HG02642 (cell line): ENCODE measurements at regions not wholly inside any gene's neighbourhood (a gene's known extent, or its start where the extent isn't known, plus 50 kb on each side); places are given as distances from the start of the nearest gene placed in this dataset.
"Not testable (repeated sequence)": the region's sequence is repeated elsewhere in the genome, so short reads cannot be mapped to it uniquely, and the experiment has no call there.

ENCODE experiments used
- ATAC-seq: cut with Tn5 transposase; IDR thresholded peaks from one replicate; pipeline ENCODE4 v1.9.1; 2021; ENCODE audit warnings: mild to moderate bottlenecking; ENCODE audit not compliant: unreplicated experiment, poor library complexity

GRCh38 chr19:30692879-30693503, 320.8 kb downstream of the ZNF536 start:
- ATAC-seq = no peak

DNA sequence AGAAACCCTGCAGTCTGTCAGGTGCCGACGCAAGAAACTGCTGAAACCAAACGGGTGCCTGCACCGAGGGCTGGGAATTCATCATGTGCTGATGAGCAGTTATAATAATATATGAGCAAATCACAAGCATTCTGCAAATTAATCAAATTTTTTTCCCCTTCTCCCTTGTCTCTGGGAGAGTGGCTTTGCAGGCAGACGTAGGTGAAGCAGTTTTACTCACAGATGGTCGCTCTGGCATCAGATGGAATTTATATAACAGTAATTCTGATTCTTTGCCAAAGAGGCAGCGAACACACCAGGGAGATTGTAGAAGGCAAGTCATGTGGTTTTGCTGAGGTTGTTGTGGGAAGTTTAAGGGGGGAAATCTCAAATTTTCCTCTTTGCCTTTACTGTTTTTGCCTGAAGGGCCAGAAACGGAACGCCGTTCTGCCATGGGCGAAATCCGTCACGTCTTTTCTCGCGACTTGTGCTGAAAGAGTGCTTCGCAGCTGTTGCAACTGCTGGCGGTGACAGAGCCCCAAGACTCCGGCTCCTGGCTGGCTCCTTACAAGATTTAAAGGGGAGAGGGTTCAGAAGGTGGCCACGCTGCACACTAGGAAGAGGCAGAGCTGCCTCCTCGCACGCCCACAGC, 320.1 kb downstream of the ZNF536 start:
- ATAC-seq = no peak

DNA sequence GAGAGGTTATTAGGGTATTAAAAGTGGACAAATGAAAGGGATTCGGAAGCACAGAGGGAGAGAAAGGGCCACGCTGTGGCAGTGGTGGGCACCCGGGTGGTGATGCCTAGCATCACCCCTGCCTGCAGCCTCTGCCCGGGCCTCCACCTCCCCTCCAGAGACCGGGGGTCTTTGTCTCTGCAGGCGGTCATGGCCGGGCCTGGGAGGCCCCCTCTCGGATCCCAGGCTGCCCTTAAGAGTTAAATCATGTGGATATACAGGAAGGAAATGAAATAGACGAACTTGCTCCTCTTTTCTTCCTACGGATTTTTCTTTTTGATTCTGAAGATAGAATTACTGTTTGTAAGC, 319.6 kb downstream of the ZNF536 start:
- no peak for ATAC-seq

DNA sequence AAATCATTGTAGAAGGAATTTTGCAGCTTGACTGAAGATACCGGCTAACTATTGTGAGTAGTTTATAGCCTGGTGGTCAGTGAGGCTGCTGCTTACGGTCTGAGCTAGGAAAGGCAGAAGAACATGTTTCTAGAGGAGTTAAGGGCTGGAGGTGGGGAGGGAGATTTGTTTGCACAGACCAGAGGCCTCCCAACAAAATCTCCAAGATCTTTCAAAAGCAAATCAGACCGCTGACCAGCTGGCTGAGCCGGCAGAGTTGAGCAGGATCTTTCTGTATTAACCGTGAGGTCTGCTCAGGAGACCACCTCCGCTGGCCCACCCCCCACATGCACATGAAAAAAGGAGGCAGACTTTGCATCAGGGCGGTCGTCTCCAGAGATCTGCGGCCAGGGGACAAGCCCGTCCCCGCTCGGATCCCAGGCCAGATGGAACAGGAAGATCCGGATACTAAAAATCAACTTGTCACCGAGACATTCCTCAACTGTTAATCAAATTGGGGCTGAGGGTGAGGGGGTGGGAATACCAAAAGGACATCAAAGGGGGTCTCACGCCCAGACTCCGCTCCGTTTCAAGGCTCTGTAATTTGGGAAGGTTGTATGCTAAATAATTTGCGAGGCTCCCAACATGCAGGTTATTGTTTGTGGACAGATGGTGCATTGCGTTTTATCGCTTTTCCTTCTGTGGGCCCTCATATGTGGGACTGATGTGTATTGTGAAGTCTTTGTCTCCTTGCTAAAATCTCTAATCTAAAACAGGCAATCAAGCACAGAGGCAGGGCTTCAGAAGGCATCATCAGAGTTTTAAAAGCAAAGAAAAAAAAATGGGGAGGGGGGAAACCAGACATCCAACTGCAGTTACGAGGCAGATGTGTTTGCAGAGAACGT, 319.0 kb downstream of the ZNF536 start:
- no peak for ATAC-seq

DNA sequence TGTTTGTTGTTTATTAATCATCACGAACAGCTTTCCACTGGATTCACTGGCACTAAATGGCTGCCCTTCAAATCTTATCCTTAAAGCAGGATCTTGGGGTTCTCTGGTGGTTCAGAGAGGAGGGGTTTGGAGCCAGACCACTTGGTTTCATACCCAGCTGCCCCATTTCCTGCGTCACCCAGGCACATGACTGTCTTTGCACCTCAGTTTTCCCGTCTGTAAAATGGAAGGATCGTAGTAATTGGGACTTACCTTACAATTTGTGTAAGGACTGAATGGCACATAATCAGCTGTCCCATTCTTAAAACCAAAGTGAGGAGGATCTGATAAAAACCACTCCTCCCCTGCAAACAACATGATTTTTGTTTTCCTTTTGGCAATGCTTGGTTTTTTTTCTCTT, 318.3 kb downstream of the ZNF536 start:
- no peak for ATAC-seq

DNA sequence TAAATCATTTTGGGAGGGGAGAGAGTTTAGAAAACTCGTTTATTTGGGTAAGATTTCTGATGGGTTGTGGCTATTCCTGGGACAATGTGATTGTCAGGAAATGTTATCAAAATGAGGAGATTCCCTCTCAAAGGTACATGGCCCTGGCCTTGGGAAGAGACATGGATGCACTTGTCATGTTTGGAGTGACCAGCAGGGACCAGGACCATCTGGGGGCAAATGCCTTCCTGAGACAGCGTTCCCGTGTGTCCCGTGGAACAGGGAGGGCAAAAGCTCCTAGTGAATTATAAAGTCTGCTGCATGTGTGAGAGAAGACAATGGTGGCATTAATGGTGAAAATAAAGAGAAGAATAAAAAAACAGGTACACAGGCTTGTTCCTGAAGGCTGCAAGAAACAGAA, 317.3 kb downstream of the ZNF536 start:
- ATAC-seq = no peak

DNA sequence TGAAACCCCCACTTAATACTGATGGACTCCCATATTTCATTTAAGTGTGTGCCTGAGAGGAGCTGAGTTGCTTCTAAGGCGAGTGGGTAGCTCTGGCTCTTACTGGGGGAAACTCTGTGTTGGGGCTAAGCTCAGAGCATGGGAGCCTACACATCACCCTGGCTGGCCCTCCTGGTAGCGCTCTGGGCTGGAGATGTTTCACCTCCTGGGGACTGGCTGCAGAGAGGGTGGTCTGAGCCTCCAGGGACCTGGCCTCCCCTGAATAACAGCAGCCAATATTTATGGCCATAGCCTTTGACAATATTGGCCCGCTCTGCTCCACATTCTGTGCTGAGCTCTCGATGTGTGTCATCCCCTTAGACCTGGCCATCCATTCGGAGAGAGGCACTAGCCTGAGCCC, 316.5 kb downstream of the ZNF536 start:
- ATAC-seq = no peak

- no peak for ATAC-seq
Observed at GRCh38 chr19:30686826-30687566, 314.8 kb downstream of the ZNF536 start.

- no peak for ATAC-seq
Observed at GRCh38 chr19:30686176-30686820, 314.1 kb downstream of the ZNF536 start.

GRCh38 chr19:30685426-30686000, 313.3 kb downstream of the ZNF536 start:
- no peak for ATAC-seq

DNA sequence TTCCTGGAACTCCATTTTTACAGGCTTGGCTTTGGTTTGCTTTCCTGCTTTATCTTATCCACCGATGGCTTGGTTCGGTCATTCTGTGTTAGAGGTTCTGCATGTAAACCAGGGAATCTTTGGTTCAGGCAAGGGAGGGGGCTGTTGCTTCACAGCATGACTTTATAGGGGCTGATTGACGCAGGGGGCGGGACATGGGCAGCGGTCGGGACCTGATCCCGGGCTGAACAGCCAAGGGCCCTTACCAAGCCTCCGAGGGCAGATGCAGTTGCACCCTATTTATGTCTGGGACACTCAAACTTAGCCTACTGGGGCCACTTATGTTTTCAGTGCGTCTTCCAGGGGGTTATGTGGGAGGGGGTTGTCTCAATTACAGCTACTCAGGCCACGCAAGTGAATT, 312.4 kb downstream of the ZNF536 start:
- ATAC-seq = no peak

GRCh38 chr19:30682999-30683536, 310.9 kb downstream of the ZNF536 start:
- no peak for ATAC-seq

DNA sequence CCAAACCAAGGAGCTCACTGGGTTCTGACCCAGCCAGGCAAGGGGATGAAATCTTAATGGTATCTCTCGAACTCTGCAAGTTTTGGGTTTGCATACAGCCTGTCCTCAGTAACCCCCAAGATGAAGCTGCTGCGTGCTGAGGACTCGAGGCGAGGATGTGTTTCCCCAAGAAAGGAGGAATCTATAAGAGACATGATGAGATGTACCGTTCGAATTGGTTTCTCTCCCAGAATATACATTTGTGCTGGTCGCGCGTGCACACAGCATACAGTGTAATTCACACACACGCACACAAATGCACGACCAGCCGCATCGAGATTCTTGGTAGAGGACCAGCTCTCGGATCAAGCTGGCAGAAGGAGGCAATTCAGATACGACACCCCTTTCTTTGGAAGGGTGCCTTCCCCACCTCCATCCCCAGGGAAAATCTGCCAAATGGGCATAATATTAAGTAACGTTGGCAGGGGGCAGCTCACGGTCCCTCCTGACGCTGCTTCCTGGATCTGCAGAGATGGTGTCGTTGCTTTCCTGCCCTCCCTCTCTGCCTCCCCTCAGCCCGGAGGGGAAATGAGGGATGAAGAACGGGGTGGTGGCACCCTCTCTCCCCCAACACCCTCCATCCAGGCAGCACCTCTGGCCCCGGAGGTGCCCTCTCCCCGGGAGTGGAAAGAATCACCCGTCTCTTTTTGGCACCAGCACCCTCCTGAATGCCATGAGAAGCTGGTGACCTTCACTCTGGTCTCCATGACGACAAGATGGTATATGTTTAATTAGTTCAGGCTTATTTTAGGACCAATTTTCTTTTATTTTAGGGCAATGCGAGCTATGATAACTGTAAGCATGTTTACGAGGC, 310.2 kb downstream of the ZNF536 start:
- ATAC-seq = no peak

DNA sequence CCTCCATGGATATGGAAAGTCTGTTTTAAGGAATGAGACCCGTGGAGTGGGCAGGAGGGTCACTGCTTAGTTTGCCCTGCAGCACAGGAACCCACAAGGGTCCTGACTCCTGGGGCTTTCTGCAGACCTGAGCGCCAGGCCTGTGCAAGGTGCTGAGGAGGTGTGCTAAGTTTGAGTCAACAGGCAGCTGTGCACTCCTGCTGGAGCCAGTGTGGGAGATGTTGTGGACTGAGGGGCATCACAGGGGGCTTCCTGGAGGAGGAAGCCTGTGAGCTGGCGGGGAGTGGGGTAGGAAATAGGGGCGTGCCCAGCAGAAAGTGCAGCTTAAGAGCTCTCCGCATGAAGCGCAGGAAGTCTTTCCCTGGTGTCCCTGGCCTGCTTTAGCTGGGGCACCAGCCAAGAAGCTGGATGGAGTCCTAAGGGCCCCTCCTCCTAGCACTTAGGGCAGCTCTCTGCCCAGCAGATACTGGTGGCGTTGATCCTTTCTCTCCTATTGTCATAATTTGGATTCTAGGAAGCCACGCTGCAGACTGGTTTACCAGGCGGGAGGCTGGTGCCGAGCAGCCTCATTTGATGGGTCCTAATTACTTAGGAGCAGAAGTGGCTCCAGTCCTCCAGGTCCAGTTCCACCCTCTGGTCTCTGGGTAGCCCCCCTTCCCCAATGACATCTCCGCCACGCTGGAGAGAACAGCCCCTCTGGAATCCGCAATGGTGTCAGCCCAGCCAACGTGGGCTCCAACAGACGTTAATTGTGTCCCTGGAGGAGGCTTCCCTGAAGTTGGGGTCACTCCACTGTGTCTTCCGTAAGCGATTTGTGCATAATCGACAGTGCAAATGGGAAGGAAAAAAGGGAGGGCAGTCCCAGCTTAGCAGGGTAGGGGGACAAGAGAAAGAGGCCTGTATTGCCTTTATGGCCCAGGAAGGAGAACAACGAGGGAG, 309.2 kb downstream of the ZNF536 start:
- ATAC-seq = no peak

- ATAC-seq = not testable (repeated sequence)
Observed at GRCh38 chr19:30680399-30680798, 308.2 kb downstream of the ZNF536 start.

GRCh38 chr19:30679789-30680188, 307.6 kb downstream of the ZNF536 start:
- no peak for ATAC-seq

DNA sequence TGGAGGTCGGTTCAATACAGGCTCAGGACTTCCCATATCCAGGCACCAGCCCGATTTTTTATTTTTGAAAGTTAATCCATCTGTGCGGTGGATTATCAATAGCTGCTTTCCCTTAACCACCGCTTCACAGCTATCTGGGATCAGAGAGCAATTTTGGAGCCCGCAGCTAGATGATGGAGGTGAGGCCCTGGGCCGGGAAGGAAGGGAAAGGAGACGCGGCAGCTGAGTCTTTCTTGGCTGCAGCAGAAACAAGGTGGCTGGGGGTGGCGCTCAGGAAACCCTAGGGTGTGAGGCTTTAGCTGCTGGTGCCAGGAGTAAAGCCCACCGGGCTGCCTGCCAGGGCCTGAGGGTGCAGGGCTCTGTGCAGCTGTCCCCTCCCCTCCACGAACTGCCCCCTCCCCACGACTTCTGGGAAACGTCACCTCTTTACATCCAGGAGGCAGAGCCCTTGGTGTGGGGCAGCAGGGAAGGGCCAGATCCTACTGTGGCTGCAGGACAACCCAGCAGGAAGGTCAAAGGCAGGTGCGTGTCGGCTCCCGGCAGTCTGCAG, 307.0 kb downstream of the ZNF536 start:
- no peak for ATAC-seq
